ENCODE measurements at regions not wholly inside any gene's neighbourhood (a gene's known extent, or its start where the extent isn't known, plus 50 kb on each side); places are given as distances from the start of the nearest gene placed in this dataset.

DNA sequence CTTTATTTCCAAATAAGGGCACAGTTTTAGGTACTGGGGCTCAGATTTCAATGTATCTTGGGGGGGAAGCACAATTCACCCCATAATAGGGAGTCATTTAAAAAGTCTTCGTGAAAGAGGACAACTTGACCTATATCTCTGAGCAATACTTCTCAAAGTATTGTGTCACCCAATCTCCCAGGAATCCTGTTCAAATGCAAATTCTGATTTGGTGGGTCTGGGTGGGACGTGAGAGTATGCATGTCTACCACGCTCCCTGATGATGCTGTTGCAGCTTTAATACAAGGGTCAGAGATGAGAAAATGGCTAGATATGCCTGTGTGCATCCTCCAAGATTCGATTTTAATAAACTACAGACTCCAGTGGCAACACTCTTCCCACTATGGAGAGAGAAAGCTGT lies 514.8 kb downstream of the BCOR start:
- TF ChIP-seq CTCF (conservative IDR thresholded peaks at IDR 0.05; ENCODE audit: low read depth, low read length) (no peak), EZH2 (IDR thresholded peaks at IDR 0.05; ENCODE audit: low read length, unreplicated experiment) (no peak), EZH2phosphoT487 (IDR thresholded peaks at IDR 0.05; ENCODE audit: borderline replicate concordance, low read length) (no peak)
